Right lobe of liver (tissue), 6 donors: ENCODE measurements at regions not wholly inside any gene's neighbourhood (a gene's known extent, or its start where the extent isn't known, plus 50 kb on each side); places are given as distances from the start of the nearest gene placed in this dataset.
A peak's percentile ranks its signal among the peaks of the same experiment; 100 is the strongest.

ENCODE experiments used
- ATAC-seq, 4 donors: fragments of 200-7000 bp; cut with Tn5 transposase; one replicate each; pipeline ENCODE4 v1.9.1; 2020; ENCODE audit warnings: mild to moderate bottlenecking in 4 of 4, moderate library complexity in 4 of 4
- DNase-seq, 3 donors: peaks; one replicate each; pipeline ENCODE4 v3.0.0-alpha.2; 2020
- H3K27ac ChIP-seq, 3 donors: fragments of 200-600 bp; one replicate each; pipeline ENCODE4 v1.8.0; 2022
- H3K27me3 ChIP-seq, 2 donors: fragments of 200-600 bp; one replicate each; pipeline ENCODE4 v1.8.0; 2022
- H3K36me3 ChIP-seq, 4 donors: fragments of 200-600 bp; sonication (generic) in 1 of 4; one replicate each; pipeline versions ENCODE4 v1.5.1 to v1.8.0; 2017 to 2022; ENCODE audit warnings: control low read depth in 1 of 4
- H3K4me1 ChIP-seq, 4 donors: fragments of 200-600 bp; sonication (generic) in 1 of 4; one replicate each; pipeline versions ENCODE4 v1.5.1 to v1.8.0; 2017 to 2022; ENCODE audit warnings: control low read depth in 1 of 4
- H3K4me3 ChIP-seq, 3 donors: fragments of 200-600 bp; one replicate each; pipeline ENCODE4 v1.8.0; 2022
- H3K9me3 ChIP-seq, 4 donors: fragments of 200-600 bp; sonication (generic) in 1 of 4; one replicate each; pipeline versions ENCODE4 v1.5.1 to v1.8.0; 2017 to 2022; ENCODE audit warnings: control low read depth in 1 of 4
- CTCF ChIP-seq, 4 donors: fragments of 200-600 bp in 3 of 4; fragments of 450-650 bp in 1 of 4; IDR thresholded peaks; one replicate each; pipeline versions ENCODE4 v1.5.1 to v1.8.0; 2016 to 2022; ENCODE audit warnings: antibody characterized with exemption in 4 of 4, mild to moderate bottlenecking in 2 of 4
- POLR2A ChIP-seq: fragments of 450-650 bp; IDR thresholded peaks from one replicate; pipeline ENCODE4 v1.6.1; 2017; ENCODE audit warnings: antibody characterized with exemption, mild to moderate bottlenecking
- WGBS: methylation state at CpG from one replicate; pipeline ENCODE4 v1.1.6; 2018; ENCODE audit warnings: low coverage, low lambda C conversion rate; ENCODE audit not compliant: insufficient coverage; ENCODE audit errors: missing lambda C conversion rate; 5-methylcytosine and 5-hydroxymethylcytosine counted together
- intact Hi-C, 2 donors: fragments of 100-400 bp; cut with DNase I; formaldehyde crosslinking; loops; one replicate each; pipeline versions ENCODE4 v1.11.2 to v1.14.1; 2022
- donor health status: DM: no; HTN: yes; CAD: no.
- donor health status: DM: no; HTN: no; CAD: no.
- donor health status: DM: no; HTN: no; CAD: no.
- donor health status: DM: no; HTN: yes; CAD: no.
- donor health status: DM: no; HTN: yes; CAD: no.

GRCh38 chr11:41983475-41983874, 524.0 kb upstream of the LRRC4C start:
- Histone ChIP-seq H3K4me3 (no peak overlapping the region), H3K27me3 (no peaks in the 10 kb centered on the region), H3K9me3 (no peaks in the 10 kb centered on the region), H3K36me3 (no peaks in the 10 kb centered on the region), H3K4me1 (no peaks in the 10 kb centered on the region), H3K27ac (no peak overlapping the region)
- DNase-seq (no peak), ATAC-seq (no peak)
- TF ChIP-seq CTCF (IDR thresholded peaks at IDR 0.05) (no peak), POLR2A (no peak)
- intact Hi-C loops, result no loop called here

GRCh38 chr11:41984023-41984422, 524.6 kb upstream of the LRRC4C start:
- DNase-seq (no peak), ATAC-seq (peak in 1 of 4 donors; percentile 57)
- Histone ChIP-seq H3K36me3 (no peaks in the 10 kb centered on the region), H3K27ac (no peak overlapping the region), H3K4me3 (no peak overlapping the region), H3K27me3 (no peaks in the 10 kb centered on the region), H3K4me1 (no peaks in the 10 kb centered on the region), H3K9me3 (no peaks in the 10 kb centered on the region)
- TF ChIP-seq POLR2A (no peak), CTCF (IDR thresholded peaks at IDR 0.05) (no peak)
- intact Hi-C loops, result no loop called here
- WGBS, result 25% methylated on average over 2 of the region's 2 CpGs

GRCh38 chr11:41985799-41986198, 526.3 kb upstream of the LRRC4C start:
- H3K4me1 ChIP-seq, result no peaks in the 10 kb centered on the region
- no peak overlapping the region for H3K27ac ChIP-seq
- H3K27me3 ChIP-seq, result no peaks in the 10 kb centered on the region
- WGBS, result 91% methylated on average over 6 of the region's 6 CpGs
- no peak for ATAC-seq
- TF ChIP-seq POLR2A, result no peak
- TF ChIP-seq CTCF (IDR thresholded peaks at IDR 0.05), result no peak
- intact Hi-C loops, result no loop called here
- DNase-seq, result no peak
- no peak overlapping the region for H3K4me3 ChIP-seq
- H3K36me3 ChIP-seq, result no peaks in the 10 kb centered on the region
- H3K9me3 ChIP-seq, result no peaks in the 10 kb centered on the region

GRCh38 chr11:41988951-41989572, 529.6 kb upstream of the LRRC4C start:
- H3K36me3 ChIP-seq, result no peaks in the 10 kb centered on the region
- WGBS, result 66% methylated on average over 3 of the region's 3 CpGs
- intact Hi-C loops, result no loop called here

More at GRCh38 chr11:41988951-41989572, 529.6 kb upstream of the LRRC4C start:
- no peak for DNase-seq
- Histone ChIP-seq H3K9me3 (no peaks in the 10 kb centered on the region), H3K27ac (no peak overlapping the region), H3K4me1 (no peaks in the 10 kb centered on the region), H3K4me3 (no peak overlapping the region), H3K27me3 (no peaks in the 10 kb centered on the region)
- ATAC-seq, result no peak
- no peak for TF ChIP-seq POLR2A
- no peak for TF ChIP-seq CTCF (IDR thresholded peaks at IDR 0.05)
